Activated effector memory CD4-positive, alpha-beta T cell treated with Interleukin-2 at 50 U/mL for 16 hours (primary cell): ENCODE measurements at regions not wholly inside any gene's neighbourhood (a gene's known extent, or its start where the extent isn't known, plus 50 kb on each side); places are given as distances from the start of the nearest gene placed in this dataset.

Source experiments
- DNase-seq: peaks from one replicate; pipeline ENCODE4 v3.0.0-alpha.2; 2020

- no peak for DNase-seq
These were observed 1414.7 kb downstream of the PLA2G4A start for GRCh38 chr1:188243456-188243855.

GRCh38 chr1:188244681-188245080 lies 1415.9 kb downstream of the PLA2G4A start:
- no peak for DNase-seq

GRCh38 chr1:188247255-188247654 lies 1418.5 kb downstream of the PLA2G4A start:
- DNase-seq = no peak

- DNase-seq = no peak
These were observed 1421.1 kb downstream of the PLA2G4A start for GRCh38 chr1:188249811-188250210.

DNA sequence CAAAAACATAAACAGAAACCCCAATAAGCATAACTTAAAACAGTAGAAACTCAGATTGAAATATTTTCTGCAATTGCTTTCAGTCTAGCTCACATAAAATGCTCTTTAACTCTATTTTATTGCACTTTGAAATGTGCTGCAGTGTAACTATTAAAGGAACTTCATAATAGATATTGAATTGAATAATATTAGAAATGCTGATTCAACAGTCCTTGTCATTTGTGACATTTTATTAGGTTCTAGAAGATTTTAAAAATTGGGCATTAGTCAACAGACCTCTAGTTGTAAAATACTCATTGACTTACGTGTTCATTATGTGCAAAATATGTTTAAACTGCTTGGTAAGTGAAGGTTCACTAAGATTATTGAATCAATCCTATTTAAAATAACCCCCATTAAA lies 1422.3 kb downstream of the PLA2G4A start:
- no peak for DNase-seq

DNA sequence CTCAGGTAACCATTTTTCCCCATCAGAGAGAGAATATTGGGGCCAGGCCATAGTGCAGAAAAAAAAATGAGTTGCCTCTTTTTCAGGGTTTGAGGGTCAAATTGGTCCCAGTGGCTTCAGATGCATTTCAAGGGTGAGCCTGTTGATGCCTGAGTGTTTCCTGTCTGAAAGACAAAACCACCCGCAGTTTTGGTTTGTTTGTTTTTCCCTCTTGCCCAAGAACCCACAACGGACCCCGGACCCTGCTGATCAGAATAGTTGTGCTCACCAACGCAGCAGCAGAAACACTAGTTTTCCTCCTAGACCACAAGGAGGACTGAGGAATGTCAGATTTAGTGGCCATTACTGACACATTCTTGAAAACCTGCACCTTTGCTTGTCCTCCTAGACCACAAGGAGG lies 1433.1 kb downstream of the PLA2G4A start:
- no peak for DNase-seq

GRCh38 chr1:188269956-188270355 lies 1441.2 kb downstream of the PLA2G4A start:
- no peak for DNase-seq

DNA sequence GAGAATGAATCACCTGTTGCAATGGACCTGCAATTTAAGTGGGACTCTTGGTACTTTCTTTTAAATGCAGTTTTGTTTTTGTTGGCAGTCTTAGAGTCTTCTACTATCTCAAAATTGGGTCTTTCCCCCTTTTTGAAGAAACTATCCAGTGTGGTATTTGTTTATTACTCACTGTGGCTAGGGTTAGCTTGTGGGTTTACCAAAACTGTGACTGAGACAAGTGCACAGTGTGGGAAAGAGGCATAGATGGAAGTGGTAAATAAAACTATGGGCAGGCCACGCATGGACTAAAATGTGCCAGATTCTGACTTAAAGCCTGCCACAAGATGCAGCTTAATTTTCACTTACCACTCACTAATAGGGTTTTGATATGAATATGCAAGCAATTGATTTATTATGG lies 1441.7 kb downstream of the PLA2G4A start:
- DNase-seq = no peak

- no peak for DNase-seq
These were observed 1449.0 kb downstream of the PLA2G4A start for GRCh38 chr1:188277771-188278170.

- no peak for DNase-seq
These were observed 1453.2 kb downstream of the PLA2G4A start for GRCh38 chr1:188281921-188282320.

DNA sequence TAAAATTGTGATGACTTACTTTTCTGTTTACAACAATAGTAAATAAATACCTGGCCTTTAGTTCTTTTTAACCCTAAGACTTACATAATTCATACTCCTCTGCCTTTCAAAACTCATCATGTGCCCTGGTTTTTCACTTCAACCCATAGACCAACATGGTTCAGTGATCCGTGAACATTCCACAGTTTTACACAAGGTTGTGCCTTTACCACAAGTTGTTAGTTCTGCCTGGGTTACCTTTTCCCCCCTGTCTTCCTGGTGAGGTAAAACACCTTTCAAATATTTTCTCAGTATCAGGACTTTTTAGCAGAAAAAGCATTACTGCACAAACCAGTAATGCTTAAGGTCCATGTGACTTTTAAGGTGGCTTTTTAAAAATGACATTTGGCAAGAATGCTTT lies 1466.4 kb downstream of the PLA2G4A start:
- DNase-seq = no peak

GRCh38 chr1:188302746-188303145 lies 1474.0 kb downstream of the PLA2G4A start:
- DNase-seq = no peak

DNA sequence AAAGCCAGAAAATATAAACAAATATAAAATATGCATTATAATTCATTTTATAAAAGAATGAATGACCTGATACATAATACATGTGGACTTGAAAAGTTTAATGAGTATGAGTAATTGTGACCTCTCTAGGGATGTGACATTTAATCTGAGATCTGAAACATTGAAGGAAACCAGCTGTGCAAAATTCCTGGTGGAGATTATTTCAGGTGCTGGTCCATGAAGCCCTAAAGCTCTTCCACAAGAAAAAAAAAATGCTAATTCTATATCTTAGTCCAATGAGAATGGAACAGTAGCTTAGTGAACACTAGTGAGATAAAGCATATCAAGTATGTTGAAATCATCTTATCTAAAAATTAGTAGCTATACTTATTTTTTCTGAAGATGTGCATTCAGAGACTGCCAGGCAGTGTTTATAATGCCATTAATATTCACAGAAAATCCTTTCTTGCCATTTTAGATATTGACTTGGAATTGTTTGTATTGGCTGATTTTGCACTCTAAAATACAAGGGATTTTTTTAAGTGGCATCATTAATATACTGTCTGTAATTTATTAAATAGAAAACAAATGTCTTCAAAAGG lies 1485.9 kb downstream of the PLA2G4A start:
- no peak for DNase-seq

GRCh38 chr1:188317894-188318293 lies 1489.1 kb downstream of the PLA2G4A start:
- DNase-seq = no peak

DNA sequence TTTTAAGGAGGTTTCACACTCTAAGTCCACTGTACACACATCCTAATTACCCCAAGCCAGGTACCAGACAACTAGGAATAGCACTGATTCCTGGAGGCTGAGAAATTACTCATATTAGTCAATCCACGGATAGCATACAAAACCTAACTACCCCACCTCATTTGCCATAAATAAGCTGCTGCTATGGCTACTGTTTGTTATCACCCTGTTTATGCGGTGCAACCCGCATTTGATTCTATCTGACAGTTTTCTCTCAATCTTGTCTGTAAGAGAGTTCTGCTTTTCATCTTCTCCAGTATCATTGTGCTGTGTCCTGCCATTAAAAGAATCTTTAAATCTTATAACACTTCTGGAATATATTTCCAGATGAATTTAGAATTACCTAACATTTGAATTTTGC lies 1496.5 kb downstream of the PLA2G4A start:
- DNase-seq = no peak

DNA sequence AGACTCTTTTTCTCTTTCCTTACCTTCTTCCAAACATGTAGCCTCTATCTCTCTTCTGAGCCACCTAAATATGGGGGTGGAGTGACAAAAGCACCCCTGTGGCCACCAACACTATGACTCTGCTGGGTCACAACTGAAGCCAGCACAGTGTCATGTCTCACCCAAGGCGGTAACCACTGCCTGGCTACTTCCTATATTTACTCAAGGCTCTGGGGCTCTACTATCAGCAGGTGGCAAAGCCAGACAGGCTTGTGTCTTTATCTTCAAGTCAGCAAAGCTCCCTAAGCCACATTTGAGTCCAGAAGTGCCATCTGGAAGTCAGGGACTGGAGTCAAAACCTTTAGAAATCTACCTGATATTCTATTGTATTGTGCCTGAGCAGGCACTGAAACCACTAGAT lies 1515.2 kb downstream of the PLA2G4A start:
- no peak for DNase-seq

DNA sequence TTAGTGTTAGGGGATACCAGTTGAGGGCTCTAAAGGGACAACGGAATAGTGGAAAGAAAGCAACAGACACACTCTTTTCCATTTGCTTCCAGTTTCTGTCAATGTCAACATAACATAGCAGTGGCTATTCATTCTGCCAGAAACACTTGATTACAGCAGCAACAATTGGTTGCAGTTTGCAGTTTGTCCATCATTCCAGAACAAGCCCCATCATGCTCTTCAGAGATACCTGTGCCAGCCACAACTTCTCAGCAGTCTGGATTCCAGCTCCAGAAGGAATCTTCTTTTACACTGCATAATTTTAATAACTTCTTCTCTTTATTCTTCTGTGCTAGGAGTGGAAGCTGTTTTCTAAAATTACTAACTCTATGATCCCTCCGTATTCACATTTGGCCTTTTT lies 1521.4 kb downstream of the PLA2G4A start:
- DNase-seq = no peak

DNA sequence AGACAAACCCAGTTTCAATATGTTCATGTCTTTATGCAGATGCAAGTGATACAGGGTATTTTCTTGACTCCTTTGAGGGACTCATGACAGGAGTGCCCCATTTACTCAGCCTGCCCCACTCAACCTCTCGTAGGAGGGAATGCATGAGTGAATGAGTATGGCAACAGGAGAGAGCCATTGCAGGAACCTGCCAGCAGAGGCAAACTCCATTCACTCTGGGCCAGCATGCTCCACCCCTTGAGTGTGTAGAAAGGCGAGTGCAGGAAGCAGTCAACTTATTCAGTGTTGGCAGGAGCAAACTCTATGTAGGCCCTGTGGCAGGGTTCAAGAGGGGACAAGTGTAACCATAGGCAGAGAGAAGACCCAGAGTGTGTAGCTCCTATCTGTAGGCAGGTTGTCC lies 1526.3 kb downstream of the PLA2G4A start:
- DNase-seq = no peak

GRCh38 chr1:188355847-188356246 lies 1527.1 kb downstream of the PLA2G4A start:
- no peak for DNase-seq

GRCh38 chr1:188359315-188359714 lies 1530.6 kb downstream of the PLA2G4A start:
- DNase-seq = no peak

DNA sequence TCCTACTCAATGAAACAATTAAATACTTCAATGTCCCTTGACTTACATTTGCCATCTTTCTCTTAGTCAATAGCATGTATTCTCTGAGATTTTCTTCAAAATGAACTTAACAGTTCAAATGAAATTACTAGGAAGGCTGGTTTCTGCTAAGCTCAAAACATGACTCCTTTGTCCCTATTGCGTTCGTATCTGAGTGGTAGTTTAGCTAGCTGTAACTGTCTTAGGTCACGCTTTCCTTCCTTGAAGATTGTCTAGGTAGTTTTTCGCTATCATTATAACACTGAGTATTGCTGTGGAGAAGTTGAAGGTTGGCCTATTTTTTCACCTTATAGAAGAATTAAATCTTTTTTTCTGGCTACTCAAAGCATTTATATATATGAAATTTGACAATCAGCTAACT lies 1535.2 kb downstream of the PLA2G4A start:
- DNase-seq = no peak

DNA sequence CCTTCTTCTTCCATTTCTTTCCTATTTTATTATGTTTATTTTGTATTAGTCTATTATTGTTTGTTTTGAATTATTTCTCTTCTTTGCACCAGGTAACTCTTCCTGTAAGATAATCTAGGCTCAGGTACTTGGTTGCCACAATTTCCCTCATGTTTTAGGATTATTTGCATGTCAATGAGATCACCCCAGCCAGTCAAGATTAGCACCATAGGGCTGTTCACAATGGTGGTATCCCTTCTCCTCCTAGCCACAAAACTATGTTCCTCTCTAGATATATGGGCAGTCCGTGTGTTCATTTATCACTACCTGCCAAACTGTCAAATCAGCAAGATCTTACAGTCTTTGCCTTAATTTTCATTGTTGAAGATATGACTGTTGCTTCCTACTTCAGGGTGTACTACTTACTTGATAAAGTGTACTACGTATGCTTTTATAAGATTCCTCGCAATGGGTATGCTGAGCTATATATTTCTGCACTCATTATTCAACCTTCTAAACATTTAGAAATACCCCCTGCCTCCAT lies 1536.2 kb downstream of the PLA2G4A start:
- no peak for DNase-seq

DNA sequence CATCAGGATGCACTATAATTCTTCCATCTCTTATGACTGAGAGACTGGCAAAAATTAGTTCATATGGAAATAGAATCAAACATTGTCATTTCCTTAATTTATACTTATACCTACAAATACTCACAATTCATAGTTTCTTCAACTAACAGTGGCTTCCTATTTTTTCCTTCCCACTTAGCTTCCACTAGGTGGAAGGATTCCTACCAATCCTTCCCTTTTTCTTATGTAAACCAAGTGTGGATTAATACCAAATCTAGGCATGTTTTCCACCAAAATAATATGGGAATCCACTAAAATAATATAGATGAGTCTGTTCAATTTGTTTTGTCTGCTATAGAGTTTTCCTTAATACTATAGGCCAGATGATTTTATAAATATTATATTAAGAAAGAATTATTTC lies 1537.1 kb downstream of the PLA2G4A start:
- no peak for DNase-seq

- no peak for DNase-seq
These were observed 1538.9 kb downstream of the PLA2G4A start for GRCh38 chr1:188367661-188368060.

- DNase-seq = no peak
These were observed 1542.6 kb downstream of the PLA2G4A start for GRCh38 chr1:188371295-188371806.
